ENCODE measurements at regions not wholly inside any gene's neighbourhood (a gene's known extent, or its start where the extent isn't known, plus 50 kb on each side); places are given as distances from the start of the nearest gene placed in this dataset.
"Not testable (repeated sequence)": the region's sequence is repeated elsewhere in the genome, so short reads cannot be mapped to it uniquely, and the experiment has no call there.

GRCh38 chr6:6943421-6943820, 164.3 kb upstream of the RREB1 start:
- no peak overlapping the region for H3K4me3 ChIP-seq (replicated peaks; ENCODE audit: low read depth, low read length)
- TF ChIP-seq CTCF (IDR thresholded peaks at IDR 0.05; ENCODE audit: low read length, missing control alignments): no peak
- no peak for DNase-seq (ENCODE audit: low read depth)

DNA sequence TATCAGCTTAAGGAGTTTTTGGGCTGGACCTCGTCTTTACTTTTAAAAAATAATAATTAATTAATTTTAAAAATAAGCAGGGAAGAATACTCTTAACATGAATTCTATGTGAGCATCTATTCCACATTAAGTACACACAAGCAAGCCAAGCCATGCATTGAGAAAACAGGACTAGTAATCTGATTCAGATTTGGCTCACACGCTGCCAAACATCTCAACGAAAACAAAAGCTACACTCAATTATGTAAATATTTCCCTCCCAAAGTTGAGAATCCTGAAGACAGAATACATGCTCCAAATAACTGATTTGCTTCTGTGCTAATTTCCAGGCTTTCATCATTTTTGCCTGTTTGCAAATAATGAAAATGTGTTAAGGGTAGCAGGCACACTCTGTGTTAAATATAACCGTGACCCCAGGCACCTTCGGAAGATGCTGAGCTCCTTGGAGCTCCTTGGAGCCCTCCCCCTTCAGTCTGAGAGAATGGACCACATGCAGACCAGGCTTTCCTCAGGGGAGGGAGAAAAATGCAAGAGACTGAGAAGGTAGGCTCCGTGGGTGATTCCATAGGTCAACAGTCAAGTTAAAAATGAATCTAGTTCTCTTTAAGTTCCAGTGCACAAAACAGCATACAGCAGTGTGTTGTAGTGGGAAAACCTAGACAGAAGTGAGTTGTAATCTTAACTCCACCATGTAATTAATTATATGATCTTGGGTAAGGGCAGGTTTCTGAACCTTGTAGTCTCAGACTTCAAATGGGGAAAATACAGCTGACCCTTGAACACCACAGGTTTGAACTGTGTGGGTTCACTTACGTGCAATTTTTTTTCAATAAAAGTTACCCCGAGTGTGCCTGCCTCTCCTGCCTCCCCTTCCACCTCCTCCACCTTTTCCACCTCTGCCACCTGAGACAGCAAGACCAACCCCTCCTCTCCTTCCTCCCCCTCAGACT, 161.3 kb upstream of the RREB1 start:
- DNase-seq (ENCODE audit: low read depth): no peak
- no peak for TF ChIP-seq CTCF (IDR thresholded peaks at IDR 0.05; ENCODE audit: low read length, missing control alignments)
- no peak overlapping the region for H3K4me3 ChIP-seq (replicated peaks; ENCODE audit: low read depth, low read length)

DNA sequence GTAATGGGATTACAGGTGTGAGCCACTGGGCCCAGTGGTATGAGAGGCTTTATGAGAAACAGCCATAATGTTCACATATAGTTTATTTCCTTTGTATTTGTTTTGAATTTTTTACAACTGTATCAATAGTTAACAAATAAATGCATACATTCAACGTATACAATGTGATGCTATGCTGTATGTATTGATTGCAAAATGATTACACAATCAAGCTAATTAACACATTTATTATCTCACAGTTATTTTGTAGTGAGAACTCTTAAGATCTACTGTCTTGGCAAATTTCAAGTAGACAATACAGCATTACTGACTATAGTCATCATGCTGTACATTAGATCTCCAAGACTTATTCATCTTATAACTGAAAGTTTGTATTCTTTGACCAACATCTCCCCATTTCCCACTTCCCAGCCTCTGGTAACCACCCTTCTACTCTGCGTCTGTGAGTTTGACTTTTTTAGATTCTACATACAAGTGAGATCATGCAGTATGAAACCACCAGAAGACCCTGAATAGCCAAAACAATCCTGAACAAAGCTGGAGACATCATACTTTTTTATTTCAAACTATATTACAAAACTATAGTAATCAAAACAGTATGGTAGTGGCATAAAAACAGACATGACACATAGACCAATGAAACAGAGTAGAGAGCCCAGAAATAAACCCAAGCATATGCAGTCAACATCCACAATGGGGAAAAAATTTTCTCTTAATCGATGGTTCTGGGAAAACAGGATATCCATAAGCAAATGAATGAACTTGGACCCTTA, 157.2 kb upstream of the RREB1 start:
- H3K4me3 ChIP-seq (replicated peaks; ENCODE audit: low read depth, low read length): no peak overlapping the region
- no peak for TF ChIP-seq CTCF (IDR thresholded peaks at IDR 0.05; ENCODE audit: low read length, missing control alignments)
- DNase-seq (ENCODE audit: low read depth): no peak

DNA sequence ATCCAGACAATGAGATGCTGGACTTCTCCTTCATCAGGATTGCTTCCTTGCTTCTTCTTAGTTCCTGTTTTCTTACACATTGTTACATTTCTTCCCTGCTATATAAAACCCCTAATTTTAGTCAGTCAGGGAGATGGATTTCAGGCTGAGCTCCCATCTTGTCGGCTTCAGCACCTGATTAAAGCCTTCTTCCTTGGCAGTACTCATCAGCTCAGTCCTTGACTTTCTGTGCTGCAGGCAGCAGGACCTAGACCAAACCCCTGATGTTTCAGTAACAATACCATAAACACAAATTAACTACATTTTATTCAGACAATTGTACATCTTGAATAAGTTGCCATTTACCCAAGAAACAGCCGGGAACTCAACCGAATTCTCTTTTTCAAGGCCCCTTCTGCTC, 156.4 kb upstream of the RREB1 start:
- no peak for DNase-seq (ENCODE audit: low read depth)
- TF ChIP-seq CTCF (IDR thresholded peaks at IDR 0.05; ENCODE audit: low read length, missing control alignments): no peak
- H3K4me3 ChIP-seq (replicated peaks; ENCODE audit: low read depth, low read length): no peak overlapping the region

DNA sequence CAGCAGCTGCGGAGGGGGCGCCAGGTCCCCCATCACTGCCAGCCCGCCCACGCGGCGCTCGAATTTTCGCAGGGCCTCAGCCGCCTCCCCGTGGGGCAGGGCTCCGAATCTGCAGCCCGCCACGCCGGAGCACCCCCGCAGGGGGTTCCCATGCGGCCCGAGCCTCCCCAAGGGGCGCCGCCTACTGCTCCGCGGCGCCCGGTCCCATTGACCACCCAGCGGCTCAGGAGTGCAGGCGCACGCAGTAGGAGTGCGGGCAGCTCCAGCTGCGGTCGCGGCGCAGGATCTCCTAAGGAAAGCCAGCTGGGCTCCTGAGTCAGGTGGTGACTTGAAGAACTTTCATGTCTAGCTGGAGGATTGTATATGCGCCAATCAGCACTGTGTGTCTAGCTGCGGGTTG, 155.3 kb upstream of the RREB1 start:
- no peak for DNase-seq (ENCODE audit: low read depth)
- no peak for TF ChIP-seq CTCF (IDR thresholded peaks at IDR 0.05; ENCODE audit: low read length, missing control alignments)
- no peak overlapping the region for H3K4me3 ChIP-seq (replicated peaks; ENCODE audit: low read depth, low read length)

DNA sequence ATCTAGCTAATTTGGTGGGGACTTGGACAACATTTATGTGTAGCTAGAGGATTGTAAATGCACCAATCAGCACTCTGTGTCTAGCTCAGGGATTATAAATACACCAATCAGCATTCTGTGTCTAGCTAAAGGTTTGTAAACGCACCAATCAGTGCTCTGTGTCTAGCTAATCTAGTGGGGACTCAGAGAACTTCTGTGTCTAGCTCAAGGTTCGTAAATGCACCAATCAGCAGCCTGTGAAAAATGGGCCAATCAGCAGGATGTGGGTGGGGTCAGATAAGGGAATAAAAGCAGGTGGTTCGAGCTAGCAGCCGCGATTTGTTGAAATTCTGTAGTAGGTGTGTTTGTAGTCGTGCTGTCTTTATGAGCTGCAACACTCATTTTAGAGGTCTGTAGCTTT, 154.8 kb upstream of the RREB1 start:
- H3K4me3 ChIP-seq (replicated peaks; ENCODE audit: low read depth, low read length); DNase-seq (ENCODE audit: low read depth): not testable (repeated sequence)

DNA sequence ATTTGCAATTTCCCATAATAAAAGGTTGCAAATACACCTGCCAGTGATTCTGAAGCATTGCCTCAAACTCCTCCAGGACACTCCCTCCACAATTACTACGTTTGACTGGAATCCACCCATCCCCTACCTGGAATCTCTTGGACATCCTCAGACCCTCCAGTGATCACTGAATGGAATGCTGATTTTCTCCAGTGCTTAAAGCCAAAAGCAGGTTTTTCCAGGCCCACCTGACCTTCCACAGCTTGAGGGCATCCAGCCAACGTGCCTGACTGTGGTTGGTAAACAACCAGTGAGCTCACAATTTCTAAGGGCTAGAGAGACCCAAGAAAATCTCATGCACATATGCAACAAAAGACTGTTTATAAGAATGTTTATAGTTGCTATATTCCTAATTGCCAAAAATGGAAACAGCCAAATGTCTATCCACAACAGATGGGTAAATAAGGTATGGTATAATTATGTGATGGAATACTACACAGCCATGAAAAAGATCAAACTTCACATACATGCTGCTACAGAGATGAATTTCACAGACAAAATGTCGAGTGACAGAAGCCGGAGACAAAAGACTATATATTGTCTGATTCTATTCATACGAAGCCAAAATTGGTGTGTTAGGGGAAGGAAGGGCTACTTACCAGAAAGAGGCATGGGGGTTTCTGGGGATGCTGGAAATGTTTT, 147.1 kb upstream of the RREB1 start:
- DNase-seq (ENCODE audit: low read depth): no peak
- H3K4me3 ChIP-seq (replicated peaks; ENCODE audit: low read depth, low read length): no peak overlapping the region
- no peak for TF ChIP-seq CTCF (IDR thresholded peaks at IDR 0.05; ENCODE audit: low read length, missing control alignments)

Measured in fibroblast of pulmonary artery (primary cell).